OCI-LY1 (cell line): ENCODE measurements at regions not wholly inside any gene's neighbourhood (a gene's known extent, or its start where the extent isn't known, plus 50 kb on each side); places are given as distances from the start of the nearest gene placed in this dataset.

Experiments used
- EZH2 ChIP-seq: fragments of 200-600 bp; sonication (generic), shearing (Covaris generic); IDR thresholded peaks from 2 replicates; pipeline ENCODE4 v1.8.0; 2017; ENCODE audit warnings: borderline replicate concordance, mixed run types, mild to moderate bottlenecking, antibody characterized with exemption, low read length, moderate library complexity, mixed read lengths
- TF ChIP-seq, protein P1 (sequence below): fragments of 200-600 bp; sonication (generic), shearing (Covaris generic); IDR thresholded peaks from 2 replicates; pipeline ENCODE4 v1.5.1; 2017; ENCODE audit warnings: mild to moderate bottlenecking, antibody characterized with exemption, low read length, moderate library complexity, mixed read lengths

DNA sequence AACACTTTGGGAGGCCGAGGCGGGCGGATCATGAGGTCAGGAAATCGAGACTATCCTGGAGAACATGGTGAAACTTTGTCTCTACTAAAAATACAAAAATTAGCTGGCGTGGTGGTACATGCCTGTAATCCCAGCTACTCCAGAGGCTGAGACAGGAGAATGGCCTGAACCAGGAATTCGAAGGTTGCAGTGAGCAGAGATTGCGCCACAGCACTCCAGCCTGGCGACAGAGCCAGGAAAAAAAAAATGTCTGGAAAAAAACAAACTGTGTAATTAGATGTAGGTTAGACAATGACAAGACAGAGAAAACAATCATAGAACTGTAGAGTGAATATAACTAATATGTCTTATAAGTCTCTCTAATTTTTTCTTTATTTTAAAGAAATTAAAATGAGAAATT lies 1002.5 kb upstream of the LCORL start:
- TF ChIP-seq, protein P1, sequence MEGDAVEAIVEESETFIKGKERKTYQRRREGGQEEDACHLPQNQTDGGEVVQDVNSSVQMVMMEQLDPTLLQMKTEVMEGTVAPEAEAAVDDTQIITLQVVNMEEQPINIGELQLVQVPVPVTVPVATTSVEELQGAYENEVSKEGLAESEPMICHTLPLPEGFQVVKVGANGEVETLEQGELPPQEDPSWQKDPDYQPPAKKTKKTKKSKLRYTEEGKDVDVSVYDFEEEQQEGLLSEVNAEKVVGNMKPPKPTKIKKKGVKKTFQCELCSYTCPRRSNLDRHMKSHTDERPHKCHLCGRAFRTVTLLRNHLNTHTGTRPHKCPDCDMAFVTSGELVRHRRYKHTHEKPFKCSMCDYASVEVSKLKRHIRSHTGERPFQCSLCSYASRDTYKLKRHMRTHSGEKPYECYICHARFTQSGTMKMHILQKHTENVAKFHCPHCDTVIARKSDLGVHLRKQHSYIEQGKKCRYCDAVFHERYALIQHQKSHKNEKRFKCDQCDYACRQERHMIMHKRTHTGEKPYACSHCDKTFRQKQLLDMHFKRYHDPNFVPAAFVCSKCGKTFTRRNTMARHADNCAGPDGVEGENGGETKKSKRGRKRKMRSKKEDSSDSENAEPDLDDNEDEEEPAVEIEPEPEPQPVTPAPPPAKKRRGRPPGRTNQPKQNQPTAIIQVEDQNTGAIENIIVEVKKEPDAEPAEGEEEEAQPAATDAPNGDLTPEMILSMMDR = no peak
- no peak for TF ChIP-seq EZH2
